GM12878 (cell line): ENCODE measurements at regions not wholly inside any gene's neighbourhood (a gene's known extent, or its start where the extent isn't known, plus 50 kb on each side); places are given as distances from the start of the nearest gene placed in this dataset.

Experiments
- ATAC-seq: fragments of 200-7000 bp; cut with Tn5 transposase; 3 replicates; pipeline ENCODE4 v1.9.1; 2020; ENCODE audit warnings: mild to moderate bottlenecking, moderate library complexity
- BruUV-seq: library from RNA; stranded (reverse); fragments of 400-500 nt; replicated peaks from 2 replicates; lab custom pipeline; 2021; lab: Mats Ljungman, UMichigan
- CTCF ChIA-PET: fragments of 300-600 bp; sonication (Branson Sonifier 250); formaldehyde crosslinking; extraction: SDS; loops from one replicate; lab custom pipeline; 2021; ENCODE audit warnings: inconsistent platforms; lab: Yijun Ruan, JAX
- POLR2A ChIA-PET: fragments of 350-600 bp; formaldehyde crosslinking; extraction: SDS; loops from one replicate; lab custom pipeline; 2021; ENCODE audit warnings: inconsistent platforms; lab: Charles Lee
- RAD21 ChIA-PET: fragments of 300-600 bp; sonication (Branson Sonifier 250); formaldehyde crosslinking; loops from one replicate; lab custom pipeline; 2023; ENCODE audit warnings: antibody characterized with exemption; ENCODE audit not compliant: unreplicated experiment; lab: Charles Lee
- SMC1A ChIA-PET: fragments of 300-600 bp; sonication (Branson Sonifier 250); formaldehyde crosslinking; loops from one replicate; lab custom pipeline; 2023; ENCODE audit not compliant: unreplicated experiment, uncharacterized antibody; lab: Charles Lee
- DNase-seq: peaks from one replicate; pipeline ENCODE4 v3.0.0-alpha.2; 2011; ENCODE audit warnings: low read depth, low spot score
- FAIRE-seq: peaks from 3 replicates; lab custom pipeline; 2011; peaks lifted over from hg19 to GRCh38; lab: Jason Lieb, UNC
- H2AFZ ChIP-seq: 2 replicates; pipeline ENCODE4 v1.6.0; 2011; ENCODE audit warnings: low read depth, low read length, control low read depth; ENCODE audit not compliant: control insufficient read depth
- H3K27ac ChIP-seq: 2 replicates; pipeline ENCODE4 v1.5.1; 2011; ENCODE audit warnings: control low read depth; ENCODE audit not compliant: control insufficient read depth, insufficient read depth
- H3K27me3 ChIP-seq, 2 experiments: replicated peaks in 1 of 2; 2 replicates each; pipeline versions ENCODE4 v1.6.0 to v1.6.1; 2011; ENCODE audit warnings: low read length in 1 of 2; ENCODE audit not compliant: control insufficient read depth in 2 of 2, insufficient read depth in 2 of 2
- H3K36me3 ChIP-seq, 2 experiments: 2 replicates each; pipeline ENCODE4 v1.5.1; 2011; ENCODE audit warnings: low read length in 1 of 2; ENCODE audit not compliant: control insufficient read depth in 2 of 2, insufficient read depth in 2 of 2
- H3K4me1 ChIP-seq: 2 replicates; pipeline ENCODE4 v1.6.1; 2011; ENCODE audit warnings: mild to moderate bottlenecking, low read length, moderate library complexity, mixed read lengths; ENCODE audit not compliant: control insufficient read depth, insufficient read depth
- H3K4me2 ChIP-seq: 2 replicates; pipeline ENCODE4 v1.6.0; 2011; ENCODE audit warnings: control low read depth; ENCODE audit not compliant: control insufficient read depth, insufficient read depth
- H3K4me3 ChIP-seq: fragments of 200-600 bp; sonication (generic); 2 replicates; pipeline ENCODE4 v1.5.1; 2016
- H3K79me2 ChIP-seq: 2 replicates; pipeline ENCODE4 v1.6.0; 2011; ENCODE audit warnings: low read length; ENCODE audit not compliant: control insufficient read depth, insufficient read depth
- H3K9ac ChIP-seq: 2 replicates; pipeline ENCODE4 v1.8.0; 2011; ENCODE audit warnings: low read length, control low read depth, mixed read lengths; ENCODE audit not compliant: control insufficient read depth, insufficient read depth
- H3K9me3 ChIP-seq: replicated peaks from 3 replicates; pipeline ENCODE4 v1.5.1; 2011; ENCODE audit warnings: mild to moderate bottlenecking, low read length; ENCODE audit not compliant: control insufficient read depth, insufficient read depth
- H4K20me1 ChIP-seq: 2 replicates; pipeline ENCODE4 v1.6.0; 2011; ENCODE audit not compliant: control insufficient read depth, insufficient read depth
- ASH2L ChIP-seq: fragments of 300-600, 200-600 bp; sonication (generic); IDR thresholded peaks from 2 replicates; pipeline ENCODE4 v1.6.1; 2017; ENCODE audit warnings: low read depth, mild to moderate bottlenecking, borderline replicate concordance
- BACH1 ChIP-seq: fragments of 450-650 bp; IDR thresholded peaks from 2 replicates; pipeline ENCODE4 v1.6.1; 2017; ENCODE audit warnings: mild to moderate bottlenecking, borderline replicate concordance
- ESRRA ChIP-seq: IDR thresholded peaks from 2 replicates; pipeline ENCODE4 v1.6.1; 2012; ENCODE audit warnings: mild to moderate bottlenecking, low read length, improper control_type of control experiment
- FOXK2 ChIP-seq: fragments of 450-650 bp; IDR thresholded peaks from 2 replicates; pipeline ENCODE4 v1.6.1; 2017; ENCODE audit warnings: mild to moderate bottlenecking, moderate library complexity
- HDAC6 ChIP-seq: fragments of 200-600 bp; sonication (generic); IDR thresholded peaks from one replicate; pipeline ENCODE4 v1.8.0; 2017; ENCODE audit warnings: antibody characterized with exemption; ENCODE audit not compliant: unreplicated experiment
- JUNB ChIP-seq: IDR thresholded peaks from 2 replicates; pipeline ENCODE4 v1.6.1; 2016; ENCODE audit warnings: antibody characterized with exemption, mild to moderate bottlenecking
- KAT2A ChIP-seq: conservative IDR thresholded peaks from 2 replicates; pipeline ENCODE4 v1.6.1; 2011; ENCODE audit warnings: low read depth, low read length; ENCODE audit not compliant: control insufficient read depth
- LARP7 ChIP-seq: fragments of 450-650 bp; IDR thresholded peaks from 2 replicates; pipeline ENCODE4 v1.6.1; 2017; ENCODE audit warnings: mild to moderate bottlenecking
- MEF2B ChIP-seq: fragments of 450-650 bp; IDR thresholded peaks from 2 replicates; pipeline ENCODE4 v1.6.1; 2018; ENCODE audit warnings: mild to moderate bottlenecking, moderate library complexity; ENCODE audit not compliant: partially characterized antibody, poor library complexity, severe bottlenecking
- NFYB ChIP-seq: IDR thresholded peaks from 2 replicates; pipeline ENCODE4 v1.6.1; 2011; ENCODE audit warnings: low read depth, mild to moderate bottlenecking, low read length, improper control_type of control experiment, moderate library complexity; ENCODE audit not compliant: insufficient read depth
- POU2F2 ChIP-seq: IDR thresholded peaks from 3 replicates; pipeline ENCODE4 v1.6.1; 2011; ENCODE audit warnings: low read depth, mild to moderate bottlenecking, low read length, borderline replicate concordance
- RBBP5 ChIP-seq: fragments of 200-600 bp; sonication (generic); conservative IDR thresholded peaks from 2 replicates; pipeline ENCODE4 v1.6.1; 2016
- SUPT20H ChIP-seq: IDR thresholded peaks from 2 replicates; pipeline ENCODE4 v1.6.1; 2011; ENCODE audit warnings: low read depth, mild to moderate bottlenecking, low read length, moderate library complexity, borderline replicate concordance; ENCODE audit not compliant: control insufficient read depth
- TARDBP ChIP-seq: IDR thresholded peaks from 2 replicates; pipeline ENCODE4 v1.6.1; 2016; ENCODE audit warnings: borderline replicate concordance
- WGBS: methylation state at CpG from one replicate; pipeline ENCODE4 v1.1.6; 2016; ENCODE audit warnings: low lambda C conversion rate; ENCODE audit not compliant: insufficient replicate concordance, insufficient coverage; ENCODE audit errors: missing lambda C conversion rate; 5-methylcytosine and 5-hydroxymethylcytosine counted together
- in situ Hi-C: fragments of 300-500 bp; cut with MboI; formaldehyde crosslinking; loops from 9 replicates; pipeline ENCODE4 v1.14.3; 2018; ENCODE audit warnings: mixed read lengths
- intact Hi-C: fragments of 100-400 bp; cut with micrococcal nuclease; formaldehyde crosslinking; loops from one replicate; pipeline ENCODE4 v1.14.2; 2022; ENCODE audit not compliant: unreplicated experiment
- TF ChIP-seq, protein P1 (sequence below): fragments of 450-650 bp; IDR thresholded peaks from 2 replicates; pipeline ENCODE4 v1.6.1; 2018; ENCODE audit warnings: borderline replicate concordance, mild to moderate bottlenecking; ENCODE audit not compliant: partially characterized antibody

- no TSS peak for BruUV-seq
- RAD21 ChIA-PET: no interaction called here
- FAIRE-seq (no peak), DNase-seq (no peak), ATAC-seq (no peak)
- intact Hi-C loops: no loop called here
- Histone ChIP-seq H4K20me1 (no peaks in the 10 kb centered on the region), H3K4me2 (no peak overlapping the region), H3K79me2 (no peaks in the 10 kb centered on the region), H3K4me1 (no peaks in the 10 kb centered on the region), H3K36me3 (no peaks in the 10 kb centered on the region), H3K9ac (no peak overlapping the region), H3K27ac (no peak overlapping the region), H2AFZ (no peak overlapping the region), H3K9me3 (no peaks in the 10 kb centered on the region), H3K27me3 (peaks cover 0 to 2% of the 10 kb centered on the region in 2 experiments; a peak in 2 of 4 replicates), H3K4me3 (no peak overlapping the region)
- CTCF ChIA-PET: no interaction called here
- TF ChIP-seq BACH1 (no peak), TARDBP (no peak), FOXK2 (no peak), SUPT20H (no peak), HDAC6 (no peak)
- TF ChIP-seq, protein P1, sequence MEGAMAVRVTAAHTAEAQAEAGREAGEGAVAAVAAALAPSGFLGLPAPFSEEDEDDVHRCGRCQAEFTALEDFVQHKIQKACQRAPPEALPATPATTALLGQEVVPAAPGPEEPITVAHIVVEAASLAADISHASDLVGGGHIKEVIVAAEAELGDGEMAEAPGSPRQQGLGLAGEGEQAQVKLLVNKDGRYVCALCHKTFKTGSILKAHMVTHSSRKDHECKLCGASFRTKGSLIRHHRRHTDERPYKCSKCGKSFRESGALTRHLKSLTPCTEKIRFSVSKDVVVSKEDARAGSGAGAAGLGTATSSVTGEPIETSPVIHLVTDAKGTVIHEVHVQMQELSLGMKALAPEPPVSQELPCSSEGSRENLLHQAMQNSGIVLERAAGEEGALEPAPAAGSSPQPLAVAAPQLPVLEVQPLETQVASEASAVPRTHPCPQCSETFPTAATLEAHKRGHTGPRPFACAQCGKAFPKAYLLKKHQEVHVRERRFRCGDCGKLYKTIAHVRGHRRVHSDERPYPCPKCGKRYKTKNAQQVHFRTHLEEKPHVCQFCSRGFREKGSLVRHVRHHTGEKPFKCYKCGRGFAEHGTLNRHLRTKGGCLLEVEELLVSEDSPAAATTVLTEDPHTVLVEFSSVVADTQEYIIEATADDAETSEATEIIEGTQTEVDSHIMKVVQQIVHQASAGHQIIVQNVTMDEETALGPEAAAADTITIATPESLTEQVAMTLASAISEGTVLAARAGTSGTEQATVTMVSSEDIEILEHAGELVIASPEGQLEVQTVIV: no peak
- POLR2A ChIA-PET: no interaction called here
- in situ Hi-C loops: no loop called here
- SMC1A ChIA-PET: no interaction called here
Measured at GRCh38 chr17:77599699-77600098, 358.8 kb upstream of the TNRC6C start.

- Histone ChIP-seq H3K9me3 (no peaks in the 10 kb centered on the region), H3K4me2 (no peak overlapping the region), H2AFZ (no peak overlapping the region), H3K9ac (no peak overlapping the region), H4K20me1 (no peaks in the 10 kb centered on the region), H3K79me2 (no peaks in the 10 kb centered on the region), H3K36me3 (no peaks in the 10 kb centered on the region), H3K4me1 (no peaks in the 10 kb centered on the region), H3K4me3 (no peak overlapping the region), H3K27ac (no peak overlapping the region), H3K27me3 (peaks cover 0 to 2% of the 10 kb centered on the region in 2 experiments; a peak in 2 of 4 replicates)
- intact Hi-C loops (no loop called here), in situ Hi-C loops (no loop called here)
- CTCF ChIA-PET: no interaction called here
- WGBS: 50% methylated on average over 9 of the region's 9 CpGs
- FAIRE-seq: no peak
- RAD21 ChIA-PET: no interaction called here
- DNase-seq: no peak
- SMC1A ChIA-PET: no interaction called here
- no peak for ATAC-seq
- POLR2A ChIA-PET: no interaction called here
- BruUV-seq: no TSS peak
- TF ChIP-seq ESRRA (no peak), JUNB (no peak), NFYB (no peak), KAT2A (no peak), RBBP5 (no peak), ASH2L (no peak), POU2F2 (no peak), MEF2B (no peak), LARP7 (no peak)
Measured at GRCh38 chr17:77600346-77600745, 358.2 kb upstream of the TNRC6C start.
